Ovary (tissue), 3 donors: ENCODE measurements at regions not wholly inside any gene's neighbourhood (a gene's known extent, or its start where the extent isn't known, plus 50 kb on each side); places are given as distances from the start of the nearest gene placed in this dataset.

Experiments used
- EP300 ChIP-seq: sonication (generic); formaldehyde crosslinking; IDR thresholded peaks from one replicate; pipeline ENCODE4 v1.6.1; 2017; ENCODE audit warnings: antibody characterized with exemption
- POLR2A ChIP-seq: fragments of 450-650 bp; IDR thresholded peaks from one replicate; pipeline ENCODE4 v1.6.1; 2017; ENCODE audit warnings: antibody characterized with exemption, mild to moderate bottlenecking, moderate library complexity
- TF ChIP-seq, protein P1 (sequence below), 3 donors: fragments of 450-650 bp in 2 of 3; fragments of 200-600 bp in 1 of 3; IDR thresholded peaks; one replicate each; pipeline versions ENCODE4 v1.5.1 to v1.8.0; 2016 to 2022; ENCODE audit warnings: antibody characterized with exemption in 3 of 3, mild to moderate bottlenecking in 1 of 3
- donor health status: DM: no; HTN: no; CAD: no.

DNA sequence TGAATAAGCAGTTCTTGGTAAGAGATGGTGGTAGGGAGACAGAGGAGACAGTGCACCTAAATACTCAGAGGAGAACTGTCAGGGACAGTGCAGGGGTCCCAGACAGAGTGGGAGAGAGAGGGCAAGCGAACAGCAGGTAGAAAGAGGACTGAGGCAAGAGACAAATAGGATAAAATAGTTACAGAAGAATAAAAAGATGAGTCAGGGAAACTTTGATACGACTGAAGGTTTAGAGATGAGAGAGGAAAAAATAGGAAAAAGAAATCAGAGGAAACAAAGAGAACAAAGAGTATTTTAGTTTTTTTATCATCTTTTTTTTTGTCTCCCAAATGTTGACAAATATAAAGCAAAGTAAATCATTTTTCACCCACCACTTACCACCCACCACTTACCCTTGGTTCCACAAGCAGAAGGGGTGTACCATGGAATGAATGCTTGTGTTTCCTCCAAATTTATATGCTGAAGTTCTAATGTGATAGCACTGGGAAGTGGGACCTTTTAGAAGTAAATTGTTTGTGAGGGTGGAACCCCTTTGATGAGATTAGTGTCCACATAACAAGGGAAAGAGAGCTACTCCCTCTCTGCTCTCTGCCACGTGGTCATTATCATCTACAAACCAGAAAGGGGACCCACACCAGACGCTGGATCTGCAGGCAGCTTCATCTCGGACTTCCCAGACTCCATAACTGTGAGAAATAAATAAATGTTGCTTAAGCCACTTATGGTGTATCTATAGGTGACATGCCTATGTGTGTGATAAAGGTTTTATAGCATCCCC lies 292.1 kb downstream of the BTG1 start:
- TF ChIP-seq, protein P1, sequence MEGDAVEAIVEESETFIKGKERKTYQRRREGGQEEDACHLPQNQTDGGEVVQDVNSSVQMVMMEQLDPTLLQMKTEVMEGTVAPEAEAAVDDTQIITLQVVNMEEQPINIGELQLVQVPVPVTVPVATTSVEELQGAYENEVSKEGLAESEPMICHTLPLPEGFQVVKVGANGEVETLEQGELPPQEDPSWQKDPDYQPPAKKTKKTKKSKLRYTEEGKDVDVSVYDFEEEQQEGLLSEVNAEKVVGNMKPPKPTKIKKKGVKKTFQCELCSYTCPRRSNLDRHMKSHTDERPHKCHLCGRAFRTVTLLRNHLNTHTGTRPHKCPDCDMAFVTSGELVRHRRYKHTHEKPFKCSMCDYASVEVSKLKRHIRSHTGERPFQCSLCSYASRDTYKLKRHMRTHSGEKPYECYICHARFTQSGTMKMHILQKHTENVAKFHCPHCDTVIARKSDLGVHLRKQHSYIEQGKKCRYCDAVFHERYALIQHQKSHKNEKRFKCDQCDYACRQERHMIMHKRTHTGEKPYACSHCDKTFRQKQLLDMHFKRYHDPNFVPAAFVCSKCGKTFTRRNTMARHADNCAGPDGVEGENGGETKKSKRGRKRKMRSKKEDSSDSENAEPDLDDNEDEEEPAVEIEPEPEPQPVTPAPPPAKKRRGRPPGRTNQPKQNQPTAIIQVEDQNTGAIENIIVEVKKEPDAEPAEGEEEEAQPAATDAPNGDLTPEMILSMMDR (IDR thresholded peaks at IDR 0.05) = no peak
- TF ChIP-seq POLR2A (no peak), EP300 (no peak)
